ENCODE measurements at regions not wholly inside any gene's neighbourhood (a gene's known extent, or its start where the extent isn't known, plus 50 kb on each side); places are given as distances from the start of the nearest gene placed in this dataset.

- no peak for DNase-seq (ENCODE audit: low read depth)
These were observed 129.8 kb upstream of the CPM start for GRCh38 chr12:69062621-69063237.

- no peak for DNase-seq (ENCODE audit: low read depth)
These were observed 131.9 kb upstream of the CPM start for GRCh38 chr12:69064734-69065443.

GRCh38 chr12:69065775-69066174, 132.8 kb upstream of the CPM start:
- no peak for DNase-seq (ENCODE audit: low read depth)

GRCh38 chr12:69066492-69067373, 133.8 kb upstream of the CPM start:
- no peak for DNase-seq (ENCODE audit: low read depth)

GRCh38 chr12:69067713-69068112, 134.7 kb upstream of the CPM start:
- DNase-seq (ENCODE audit: low read depth), result no peak

GRCh38 chr12:69068448-69068847, 135.5 kb upstream of the CPM start:
- DNase-seq (ENCODE audit: low read depth), result no peak

GRCh38 chr12:69069479-69069878, 136.5 kb upstream of the CPM start:
- no peak for DNase-seq (ENCODE audit: low read depth)

GRCh38 chr12:69070319-69071090, 137.5 kb upstream of the CPM start:
- DNase-seq (ENCODE audit: low read depth), result peak; percentile 35

GRCh38 chr12:69071091-69071370, 138.1 kb upstream of the CPM start:
- DNase-seq (ENCODE audit: low read depth), result no peak

- DNase-seq (ENCODE audit: low read depth), result no peak
These were observed 140.1 kb upstream of the CPM start for GRCh38 chr12:69073035-69073434.

GRCh38 chr12:69074556-69075349, 141.8 kb upstream of the CPM start:
- no peak for DNase-seq (ENCODE audit: low read depth)

- no peak for DNase-seq (ENCODE audit: low read depth)
These were observed 150.7 kb upstream of the CPM start for GRCh38 chr12:69083689-69084088.

GRCh38 chr12:69084816-69085378, 151.9 kb upstream of the CPM start:
- DNase-seq (ENCODE audit: low read depth), result no peak

- DNase-seq (ENCODE audit: low read depth), result no peak
These were observed 152.9 kb upstream of the CPM start for GRCh38 chr12:69085852-69086251.

GRCh38 chr12:69087986-69088385, 151.4 kb upstream of the CPSF6 start:
- no peak for DNase-seq (ENCODE audit: low read depth)

GRCh38 chr12:69090722-69091121, 148.6 kb upstream of the CPSF6 start:
- DNase-seq (ENCODE audit: low read depth), result no peak

GRCh38 chr12:69091442-69092017, 147.8 kb upstream of the CPSF6 start:
- DNase-seq (ENCODE audit: low read depth), result no peak

- no peak for DNase-seq (ENCODE audit: low read depth)
These were observed 147.2 kb upstream of the CPSF6 start for GRCh38 chr12:69092137-69092536.

GRCh38 chr12:69094606-69095216, 144.7 kb upstream of the CPSF6 start:
- DNase-seq (ENCODE audit: low read depth), result no peak

- no peak for DNase-seq (ENCODE audit: low read depth)
These were observed 143.4 kb upstream of the CPSF6 start for GRCh38 chr12:69095765-69096477.
